ENCODE measurements at regions not wholly inside any gene's neighbourhood (a gene's known extent, or its start where the extent isn't known, plus 50 kb on each side); places are given as distances from the start of the nearest gene placed in this dataset.

DNA sequence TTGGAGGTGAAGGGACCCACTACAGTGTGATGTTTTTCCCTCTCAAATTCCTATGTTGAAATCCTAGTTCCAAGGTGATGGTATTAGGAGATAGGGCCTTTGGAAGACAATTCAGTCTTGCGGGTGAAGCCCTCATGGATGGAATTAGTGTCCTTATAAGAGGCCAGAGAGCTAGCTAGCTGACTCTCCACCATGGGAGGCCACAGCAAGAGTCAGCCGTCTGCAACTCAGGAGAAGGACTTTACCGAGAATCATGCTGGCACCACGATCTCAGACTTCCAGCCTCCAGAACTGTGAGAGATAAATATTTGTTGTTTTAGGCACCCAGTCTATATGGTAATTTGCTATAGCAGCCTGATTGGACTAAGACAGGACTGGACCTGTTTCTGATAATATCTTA, 461.4 kb downstream of the TSN start:
- TF ChIP-seq CTCF (conservative IDR thresholded peaks at IDR 0.05) (no peak), EZH2 (IDR thresholded peaks at IDR 0.05; ENCODE audit: low read depth) (no peak)

Data from PC-9 (cell line).